H1 (cell line): ENCODE measurements at regions not wholly inside any gene's neighbourhood (a gene's known extent, or its start where the extent isn't known, plus 50 kb on each side); places are given as distances from the start of the nearest gene placed in this dataset.

Experiments used
- CTCF ChIA-PET: fragments of 300-600 bp; sonication (Branson Sonifier 250); formaldehyde crosslinking; loops from one replicate; lab custom pipeline; 2021; ENCODE audit not compliant: partially characterized antibody; lab: Charles Lee
- POLR2A ChIA-PET: fragments of 300-600 bp; sonication (Branson Sonifier 250); formaldehyde crosslinking; loops from one replicate; lab custom pipeline; 2021; ENCODE audit warnings: inconsistent platforms; ENCODE audit not compliant: partially characterized antibody; lab: Charles Lee
- DNase-seq, 2 experiments: peaks; one replicate each; pipeline versions ENCODE4 v3.0.0 to v3.0.0-alpha.2; 2010 to 2022; ENCODE audit warnings: low spot score in 2 of 2, low read depth in 1 of 2, mixed read lengths in 1 of 2
- FAIRE-seq: peaks from 2 replicates; lab custom pipeline; 2011; peaks lifted over from hg19 to GRCh38; lab: Jason Lieb, UNC
- H2AFZ ChIP-seq: 2 replicates; pipeline ENCODE4 v1.8.1; 2012; ENCODE audit warnings: low read length, inconsistent platforms
- H2AK5ac ChIP-seq: 2 replicates; pipeline ENCODE4 v1.6.1; 2013; ENCODE audit warnings: low read depth, low read length
- H2BK120ac ChIP-seq: replicated peaks from 2 replicates; pipeline ENCODE3; 2013; ENCODE audit warnings: low read depth, low read length, inconsistent platforms
- H2BK12ac ChIP-seq: 2 replicates; pipeline ENCODE4 v1.6.1; 2013; ENCODE audit warnings: low read depth, low read length
- H2BK15ac ChIP-seq: 2 replicates; pipeline ENCODE4 v1.6.1; 2013; ENCODE audit warnings: low read length
- H2BK20ac ChIP-seq: 2 replicates; pipeline ENCODE4 v1.6.1; 2013; ENCODE audit warnings: low read length
- H2BK5ac ChIP-seq: 2 replicates; pipeline ENCODE4 v1.6.1; 2013; ENCODE audit warnings: low read depth, low read length
- H3K14ac ChIP-seq: 2 replicates; pipeline ENCODE4 v1.6.1; 2013; ENCODE audit warnings: inconsistent platforms; ENCODE audit not compliant: insufficient read length
- H3K18ac ChIP-seq: 2 replicates; pipeline ENCODE4 v1.6.1; 2013; ENCODE audit warnings: low read length; ENCODE audit errors: extremely low read depth
- H3K23ac ChIP-seq: 2 replicates; pipeline ENCODE4 v1.6.1; 2013; ENCODE audit warnings: inconsistent platforms; ENCODE audit not compliant: insufficient read length
- H3K23me2 ChIP-seq: 2 replicates; pipeline ENCODE4 v1.6.1; 2013; ENCODE audit warnings: low read depth, low read length
- H3K27ac ChIP-seq: 2 replicates; pipeline ENCODE4 v1.6.1; 2011; ENCODE audit warnings: low read depth, low read length, inconsistent platforms
- H3K27me3 ChIP-seq, 4 experiments: replicated peaks in 1 of 4; 1 replicate in 1 of 4; 2 replicates in 3 of 4; pipeline versions ENCODE4 v1.6.1 to v1.8.1; 2011 to 2013; ENCODE audit warnings: low read length in 3 of 4, mild to moderate bottlenecking in 3 of 4, inconsistent platforms in 2 of 4, mixed read lengths in 2 of 4, moderate library complexity in 1 of 4; ENCODE audit not compliant: control insufficient read depth in 3 of 4, insufficient read depth in 3 of 4; ENCODE audit errors: extremely low read depth in 1 of 4
- H3K36me3 ChIP-seq, 4 experiments: 2 replicates each; pipeline versions ENCODE4 v1.6.1 to v1.8.1; 2011 to 2013; ENCODE audit warnings: mild to moderate bottlenecking in 4 of 4, low read length in 3 of 4, moderate library complexity in 2 of 4, control low read depth in 1 of 4, inconsistent platforms in 1 of 4; ENCODE audit not compliant: insufficient read depth in 4 of 4, control insufficient read depth in 2 of 4
- H3K4ac ChIP-seq: replicated peaks from 2 replicates; pipeline ENCODE3; 2013; ENCODE audit warnings: low read length, low read depth, mixed read lengths, inconsistent platforms; ENCODE audit not compliant: insufficient read length
- H3K4me1 ChIP-seq, 4 experiments: replicated peaks in 1 of 4; 1 replicate in 1 of 4; 2 replicates in 3 of 4; pipeline versions ENCODE4 v1.6.1 to v1.8.1; 2011 to 2013; ENCODE audit warnings: low read length in 3 of 4, inconsistent platforms in 2 of 4, mixed read lengths in 1 of 4; ENCODE audit not compliant: insufficient read depth in 4 of 4, control insufficient read depth in 3 of 4
- H3K4me2 ChIP-seq, 2 experiments: 2 replicates each; pipeline versions ENCODE4 v1.6.1 to v1.8.1; 2011 to 2013; ENCODE audit warnings: low read depth in 2 of 2, low read length in 2 of 2, control low read depth in 1 of 2, inconsistent platforms in 1 of 2, mild to moderate bottlenecking in 1 of 2; ENCODE audit not compliant: insufficient read depth in 1 of 2
- H3K4me3 ChIP-seq, 4 experiments: fragments of 200-600, 300-600 bp in 1 of 4; sonication (generic), shearing (Covaris generic), sonication (Bioruptor Twin) in 1 of 4; 2 replicates each; pipeline versions ENCODE4 v1.5.1 to v1.8.1; 2011 to 2016; ENCODE audit warnings: low read length in 4 of 4, low read depth in 3 of 4, control low read depth in 2 of 4, inconsistent platforms in 2 of 4, mild to moderate bottlenecking in 2 of 4, mixed read lengths in 1 of 4, moderate library complexity in 1 of 4; ENCODE audit not compliant: insufficient read depth in 2 of 4; ENCODE audit errors: extremely low read depth in 1 of 4
- H3K56ac ChIP-seq: replicated peaks from 2 replicates; pipeline ENCODE3; 2013; ENCODE audit warnings: low read depth, mild to moderate bottlenecking, mixed read lengths, low read length, inconsistent platforms; ENCODE audit not compliant: insufficient read length
- H3K79me1 ChIP-seq: 2 replicates; pipeline ENCODE4 v1.6.1; 2013; ENCODE audit warnings: low read depth, low read length, control low read depth
- H3K79me2 ChIP-seq, 2 experiments: 2 replicates each; pipeline versions ENCODE4 v1.6.1 to v1.8.1; 2012 to 2013; ENCODE audit warnings: low read length in 2 of 2, mild to moderate bottlenecking in 2 of 2, inconsistent platforms in 1 of 2; ENCODE audit not compliant: insufficient read depth in 2 of 2, control insufficient read depth in 1 of 2
- H3K9ac ChIP-seq, 4 experiments: replicated peaks in 1 of 4; 1 replicate in 1 of 4; 2 replicates in 3 of 4; pipeline versions ENCODE4 v1.6.1 to v1.8.1; 2011 to 2013; ENCODE audit warnings: low read depth in 3 of 4, low read length in 3 of 4, control low read depth in 2 of 4, mild to moderate bottlenecking in 2 of 4, moderate library complexity in 2 of 4, inconsistent platforms in 1 of 4; ENCODE audit errors: extremely low read depth in 1 of 4
- H3K9me3 ChIP-seq, 2 experiments: 2 replicates each; pipeline versions ENCODE4 v1.6.1 to v1.8.1; 2012 to 2013; ENCODE audit warnings: mild to moderate bottlenecking in 2 of 2, moderate library complexity in 2 of 2, control low read depth in 1 of 2, inconsistent platforms in 1 of 2, low read depth in 1 of 2, low read length in 1 of 2, mixed read lengths in 1 of 2; ENCODE audit not compliant: insufficient read depth in 2 of 2
- H4K20me1 ChIP-seq, 2 experiments: replicated peaks in 1 of 2; 2 replicates each; pipeline versions ENCODE3 to v1.8.1; 2011 to 2013; ENCODE audit warnings: inconsistent platforms in 2 of 2, low read length in 2 of 2, mild to moderate bottlenecking in 1 of 2; ENCODE audit not compliant: insufficient read depth in 2 of 2, control insufficient read depth in 1 of 2
- H4K5ac ChIP-seq: 2 replicates; pipeline ENCODE4 v1.6.1; 2013; ENCODE audit warnings: low read length, low read depth, mixed read lengths, inconsistent platforms; ENCODE audit not compliant: insufficient read length
- H4K8ac ChIP-seq: 2 replicates; pipeline ENCODE4 v1.8.0; 2013; ENCODE audit warnings: mild to moderate bottlenecking, moderate library complexity, low read length, inconsistent platforms; ENCODE audit not compliant: insufficient read depth; ENCODE audit errors: extremely low read depth
- H4K91ac ChIP-seq: replicated peaks from 2 replicates; pipeline ENCODE3; 2013; ENCODE audit warnings: low read length, mixed read lengths, inconsistent platforms; ENCODE audit not compliant: insufficient read length
- BCL11A ChIP-seq, 2 experiments: IDR thresholded peaks; one replicate each; pipeline ENCODE4 v1.6.1; 2011; ENCODE audit warnings: low read depth in 2 of 2, low read length in 2 of 2, mild to moderate bottlenecking in 2 of 2
- CBX5 ChIP-seq: fragments of 300-800, 300-1000 bp; sonication (generic); IDR thresholded peaks from 2 replicates; pipeline ENCODE4 v1.7.1; 2016; ENCODE audit warnings: antibody characterized with exemption, low read length, low read depth
- CHD1 ChIP-seq: IDR thresholded peaks from 2 replicates; pipeline ENCODE4 v1.6.1; 2012; ENCODE audit warnings: low read depth, low read length, improper control_type of control experiment
- EP300 ChIP-seq, 2 experiments: IDR thresholded peaks; 1 replicate in 1 of 2; 2 replicates in 1 of 2; pipeline ENCODE4 v1.6.1; 2011 to 2012; ENCODE audit warnings: low read depth in 2 of 2, low read length in 2 of 2, mild to moderate bottlenecking in 2 of 2, borderline replicate concordance in 1 of 2, inconsistent platforms in 1 of 2, moderate library complexity in 1 of 2
- KDM1A ChIP-seq: fragments of 200-600, 300-600 bp; sonication (generic); IDR thresholded peaks from 2 replicates; pipeline ENCODE4 v1.7.1; 2016; ENCODE audit warnings: mild to moderate bottlenecking, low read length, borderline replicate concordance
- MAFK ChIP-seq: IDR thresholded peaks from 2 replicates; pipeline ENCODE4 v1.6.1; 2012; ENCODE audit warnings: low read depth, mild to moderate bottlenecking, improper control_type of control experiment, low read length
- RAD21 ChIP-seq, 2 experiments: IDR thresholded peaks in 1 of 2; conservative IDR thresholded peaks in 1 of 2; 2 replicates each; pipeline ENCODE4 v1.6.1; 2011; ENCODE audit warnings: low read depth in 2 of 2, low read length in 2 of 2, improper control_type of control experiment in 1 of 2, inconsistent platforms in 1 of 2, mild to moderate bottlenecking in 1 of 2, moderate library complexity in 1 of 2
- WGBS, 2 experiments: shearing (Covaris generic) in 1 of 2; methylation state at CpG; one replicate each; pipeline versions ENCODE4 v1.1.6 to v1.1.7; 2013 to 2015; ENCODE audit warnings: low lambda C conversion rate in 2 of 2, mixed read lengths in 2 of 2, inconsistent platforms in 1 of 2, low coverage in 1 of 2, missing lambda C conversion rate in 1 of 2; ENCODE audit not compliant: insufficient replicate concordance in 2 of 2, insufficient coverage in 1 of 2, insufficient read length in 1 of 2; ENCODE audit errors: extremely low coverage in 1 of 2, missing lambda C conversion rate in 1 of 2; 5-methylcytosine and 5-hydroxymethylcytosine counted together

DNA sequence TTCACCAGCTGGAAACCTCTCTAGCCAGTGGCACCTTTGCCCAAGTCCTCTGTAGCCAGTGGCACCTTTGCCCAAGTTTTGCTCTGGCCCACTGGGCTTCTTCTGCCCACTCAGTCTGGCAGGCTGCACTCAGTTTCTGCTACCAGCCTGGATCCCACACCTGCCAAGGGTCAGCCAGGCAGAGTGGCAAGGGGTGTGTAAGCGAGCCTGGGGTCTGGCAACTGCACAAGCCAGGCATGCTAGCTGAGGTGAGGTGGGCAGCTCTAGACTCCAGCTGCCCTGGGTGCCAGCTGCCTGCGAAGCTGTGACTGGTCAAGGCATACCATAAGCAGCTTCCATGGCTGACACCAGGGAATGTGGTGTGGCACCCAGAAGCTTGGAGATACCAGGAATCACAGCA is 233.1 kb upstream of the DKK2 start:
- Histone ChIP-seq H3K4me1 (no peaks in the 10 kb centered on the region), H4K20me1 (no peaks in the 10 kb centered on the region), H3K14ac (no peak overlapping the region), H4K8ac (no peak overlapping the region), H2BK20ac (no peak overlapping the region), H2AFZ (no peak overlapping the region), H2BK12ac (no peak overlapping the region), H3K4me2 (no peak overlapping the region), H3K9me3 (no peaks in the 10 kb centered on the region), H3K23me2 (no peaks in the 10 kb centered on the region), H3K18ac (no peak overlapping the region), H3K79me1 (no peaks in the 10 kb centered on the region), H4K5ac (no peak overlapping the region), H2BK120ac (no peak overlapping the region), H3K9ac (no peak overlapping the region), H4K91ac (no peak overlapping the region), H2BK15ac (no peak overlapping the region), H3K4me3 (no peak overlapping the region), H3K27me3 (no peaks in the 10 kb centered on the region), H3K23ac (no peak overlapping the region), H3K79me2 (no peaks in the 10 kb centered on the region), H3K36me3 (no peaks in the 10 kb centered on the region), H3K27ac (no peak overlapping the region), H3K56ac (no peak overlapping the region), H2AK5ac (no peak overlapping the region), H2BK5ac (no peak overlapping the region), H3K4ac (no peak overlapping the region)
- ChIA-PET POLR2A (no interaction called here), CTCF (interaction anchor here (1.3 kb wide), 1 partner anchor 9 kb away, joined by 4 read pairs; no protein-coding TSS in a partner anchor)
- FAIRE-seq, result no peak
- no peak for DNase-seq
- 87% methylated on average over 2 of the region's 2 CpGs; no CpG with 5 or more reads in 1 of the 2 experiments for WGBS, 2 experiments
- no peak for TF ChIP-seq EP300 (IDR thresholded peaks at IDR 0.05; ENCODE audit: borderline replicate concordance in 1 of 2, low read depth in 2 of 2, low read length in 2 of 2)
- TF ChIP-seq BCL11A (IDR thresholded peaks at IDR 0.05; ENCODE audit: low read depth in 2 of 2, low read length in 2 of 2), result no peak
- TF ChIP-seq RAD21 (IDR thresholded peaks at IDR 0.05 in 1 of 2, conservative IDR thresholded peaks at IDR 0.05 in 1 of 2; ENCODE audit: low read depth in 2 of 2, low read length in 2 of 2), result no peak
- TF ChIP-seq MAFK, result no peak
- TF ChIP-seq KDM1A, result no peak
- no peak for TF ChIP-seq CBX5
- no peak for TF ChIP-seq CHD1
